ENCODE measurements at regions not wholly inside any gene's neighbourhood (a gene's known extent, or its start where the extent isn't known, plus 50 kb on each side); places are given as distances from the start of the nearest gene placed in this dataset.

GRCh38 chr3:72290859-72291638, 506.1 kb upstream of the PROK2 start:
- DNase-seq: no peak

- DNase-seq: no peak
Measured at GRCh38 chr3:72289692-72290071, 504.7 kb upstream of the PROK2 start.

GRCh38 chr3:72288955-72289691, 504.2 kb upstream of the PROK2 start:
- DNase-seq: no peak

- DNase-seq: no peak
Measured at GRCh38 chr3:72287956-72288355, 503.0 kb upstream of the PROK2 start.

- no peak for DNase-seq
Measured at GRCh38 chr3:72285502-72285901, 500.6 kb upstream of the PROK2 start.

- DNase-seq: no peak
Measured at GRCh38 chr3:72284471-72284870, 499.5 kb upstream of the PROK2 start.

- DNase-seq: no peak
Measured at GRCh38 chr3:72282918-72283317, 498.0 kb upstream of the PROK2 start.

GRCh38 chr3:72281551-72281950, 496.6 kb upstream of the PROK2 start:
- no peak for DNase-seq

- no peak for DNase-seq
Measured at GRCh38 chr3:72280876-72281275, 495.9 kb upstream of the PROK2 start.

- DNase-seq: no peak
Measured at GRCh38 chr3:72279631-72280041, 494.7 kb upstream of the PROK2 start.

- no peak for DNase-seq
Measured at GRCh38 chr3:72279068-72279604, 494.2 kb upstream of the PROK2 start.

GRCh38 chr3:72278349-72279067, 493.6 kb upstream of the PROK2 start:
- DNase-seq: no peak

GRCh38 chr3:72277710-72278109, 492.8 kb upstream of the PROK2 start:
- DNase-seq: no peak

- DNase-seq: no peak
Measured at GRCh38 chr3:72276806-72277205, 491.9 kb upstream of the PROK2 start.

GRCh38 chr3:72275331-72275751, 490.4 kb upstream of the PROK2 start:
- DNase-seq: no peak

- peak; percentile 32 for DNase-seq
Measured at GRCh38 chr3:72274493-72275330, 489.8 kb upstream of the PROK2 start.

GRCh38 chr3:72273615-72274014, 488.7 kb upstream of the PROK2 start:
- no peak for DNase-seq

GRCh38 chr3:72272356-72272755, 487.4 kb upstream of the PROK2 start:
- no peak for DNase-seq

- DNase-seq: no peak
Measured at GRCh38 chr3:72271923-72272322, 487.0 kb upstream of the PROK2 start.

GRCh38 chr3:72271216-72271615, 486.3 kb upstream of the PROK2 start:
- no peak for DNase-seq

- no peak for DNase-seq
Measured at GRCh38 chr3:72270730-72271129, 485.8 kb upstream of the PROK2 start.

- no peak for DNase-seq
Measured at GRCh38 chr3:72270072-72270681, 485.2 kb upstream of the PROK2 start.
